PC-9 (cell line): ENCODE measurements at regions not wholly inside any gene's neighbourhood (a gene's known extent, or its start where the extent isn't known, plus 50 kb on each side); places are given as distances from the start of the nearest gene placed in this dataset.

ENCODE experiments used
- BruUV-seq: library from RNA; stranded (reverse); fragments of 400-500 nt; replicated peaks from 2 replicates; lab custom pipeline; 2021; lab: Mats Ljungman, UMichigan
- CTCF ChIA-PET: fragments of 300-600 bp; sonication (Branson Sonifier 250); formaldehyde crosslinking; loops from one replicate; lab custom pipeline; 2022; ENCODE audit warnings: antibody characterized with exemption; lab: Charles Lee
- POLR2A ChIA-PET: fragments of 300-600 bp; sonication (Branson Sonifier 250); formaldehyde crosslinking; loops from one replicate; lab custom pipeline; 2022; ENCODE audit warnings: antibody characterized with exemption; ENCODE audit not compliant: unreplicated experiment; lab: Charles Lee
- DNase-seq, 2 experiments: peaks; one replicate each; pipeline versions ENCODE4 v3.0.0 to v3.0.0-alpha.2; 2015 to 2022; ENCODE audit warnings: mixed read lengths in 1 of 2
- H2AFZ ChIP-seq: fragments of 200-600 bp; sonication (generic); 2 replicates; pipeline ENCODE4 v1.8.1; 2017; ENCODE audit warnings: antibody characterized with exemption
- H3F3A ChIP-seq: fragments of 200-600 bp; sonication (generic); 2 replicates; pipeline ENCODE4 v1.8.1; 2017; ENCODE audit warnings: antibody characterized with exemption, mild to moderate bottlenecking, low read depth; ENCODE audit not compliant: insufficient read depth
- H3K27ac ChIP-seq: fragments of 200-600 bp; sonication (generic); 2 replicates; pipeline ENCODE4 v1.6.1; 2016; ENCODE audit warnings: mixed run types
- H3K27me3 ChIP-seq: fragments of 200-600 bp; sonication (generic); 2 replicates; pipeline ENCODE4 v1.6.1; 2016; ENCODE audit warnings: low read depth, mixed run types; ENCODE audit not compliant: insufficient read depth
- H3K36me3 ChIP-seq: fragments of 200-600 bp; sonication (generic); 2 replicates; pipeline ENCODE4 v1.6.1; 2016; ENCODE audit warnings: low read depth, mixed run types
- H3K4me1 ChIP-seq: fragments of 200-600 bp; sonication (generic); replicated peaks from 2 replicates; pipeline ENCODE4 v1.6.1; 2016; ENCODE audit warnings: mixed run types; ENCODE audit not compliant: insufficient read depth
- H3K4me2 ChIP-seq: fragments of 200-600 bp; sonication (generic); 2 replicates; pipeline ENCODE4 v1.6.1; 2017; ENCODE audit warnings: mixed run types
- H3K4me3 ChIP-seq: fragments of 200-600 bp; sonication (generic); 2 replicates; pipeline ENCODE4 v1.6.1; 2016; ENCODE audit warnings: mixed run types
- H3K79me2 ChIP-seq: fragments of 200-600 bp; sonication (generic); 2 replicates; pipeline ENCODE4 v1.6.1; 2017; ENCODE audit warnings: low read depth, mixed run types
- H3K9me2 ChIP-seq: fragments of 200-600 bp; sonication (generic); 2 replicates; pipeline ENCODE4 v1.8.1; 2017; ENCODE audit warnings: mild to moderate bottlenecking; ENCODE audit not compliant: insufficient read depth
- H3K9me3 ChIP-seq: fragments of 200-600 bp; sonication (generic); 2 replicates; pipeline ENCODE4 v1.8.1; 2016; ENCODE audit warnings: low read depth; ENCODE audit not compliant: insufficient read depth
- H4K20me1 ChIP-seq: fragments of 200-600 bp; sonication (generic); 2 replicates; pipeline ENCODE4 v1.8.1; 2017; ENCODE audit not compliant: insufficient read depth
- CTCF ChIP-seq: fragments of 200-600 bp; sonication (generic); conservative IDR thresholded peaks from 2 replicates; pipeline ENCODE4 v1.6.1; 2017; ENCODE audit warnings: mixed run types, antibody characterized with exemption, mild to moderate bottlenecking, moderate library complexity
- EZH2 ChIP-seq: fragments of 200-600 bp; sonication (generic); IDR thresholded peaks from 2 replicates; pipeline ENCODE4 v1.8.0; 2017; ENCODE audit warnings: antibody characterized with exemption, low read depth
- intact Hi-C: fragments of 100-400 bp; cut with micrococcal nuclease; formaldehyde crosslinking; loops from one replicate; pipeline ENCODE4 v1.10.0; 2022; ENCODE audit not compliant: unreplicated experiment

GRCh38 chr20:59473742-59474141 lies 130.6 kb upstream of the PHACTR3 start:
- no peaks in the 10 kb centered on the region for H3F3A ChIP-seq
- H3K27me3 ChIP-seq, result peaks cover 97% of the 10 kb centered on the region
- no peak overlapping the region for H2AFZ ChIP-seq
- ChIA-PET POLR2A (no interaction called here), CTCF (no interaction called here)
- intact Hi-C loops, result no loop called here
- peak in 1 of 2 experiments; percentile 30 for DNase-seq
- no peaks in the 10 kb centered on the region for H3K36me3 ChIP-seq
- H3K9me2 ChIP-seq, result no peaks in the 10 kb centered on the region
- no peak for TF ChIP-seq EZH2
- no peak for TF ChIP-seq CTCF
- H4K20me1 ChIP-seq, result 0 out of 2 replicates have a peak, but pooled peaks cover 4% of the 10 kb centered on the region
- H3K9me3 ChIP-seq, result no peaks in the 10 kb centered on the region
- H3K79me2 ChIP-seq, result no peaks in the 10 kb centered on the region
- no peak overlapping the region for H3K27ac ChIP-seq
- no peaks in the 10 kb centered on the region for H3K4me1 ChIP-seq
- H3K4me3 ChIP-seq, result no peak overlapping the region
- no TSS peak for BruUV-seq
- H3K4me2 ChIP-seq, result no peak overlapping the region

- H3F3A ChIP-seq, result no peaks in the 10 kb centered on the region
- POLR2A ChIA-PET, result no interaction called here
Measured at GRCh38 chr20:59481067-59481466, 123.3 kb upstream of the PHACTR3 start.

GRCh38 chr20:59481477-59482018 lies 122.8 kb upstream of the PHACTR3 start:
- DNase-seq, result no peak
- H3F3A ChIP-seq, result no peaks in the 10 kb centered on the region
- TF ChIP-seq EZH2 (no peak), CTCF (no peak)
- no peaks in the 10 kb centered on the region for H3K36me3 ChIP-seq
- H3K27ac ChIP-seq, result no peak overlapping the region
- no peaks in the 10 kb centered on the region for H4K20me1 ChIP-seq
- H3K27me3 ChIP-seq, result peaks cover 96% of the 10 kb centered on the region
- no peaks in the 10 kb centered on the region for H3K4me1 ChIP-seq
- H3K9me2 ChIP-seq, result no peaks in the 10 kb centered on the region
- ChIA-PET POLR2A (no interaction called here), CTCF (no interaction called here)
- H3K4me2 ChIP-seq, result no peak overlapping the region
- intact Hi-C loops, result no loop called here
- BruUV-seq, result no TSS peak
- no peaks in the 10 kb centered on the region for H3K9me3 ChIP-seq
- H3K79me2 ChIP-seq, result no peaks in the 10 kb centered on the region
- H3K4me3 ChIP-seq, result no peak overlapping the region
- no peak overlapping the region for H2AFZ ChIP-seq

More at GRCh38 chr20:59481067-59481466, 123.3 kb upstream of the PHACTR3 start:
- Histone ChIP-seq H3K9me2 (no peaks in the 10 kb centered on the region), H3K4me1 (no peaks in the 10 kb centered on the region), H3K27me3 (peaks cover 96% of the 10 kb centered on the region), H2AFZ (no peak overlapping the region), H3K79me2 (no peaks in the 10 kb centered on the region), H3K36me3 (no peaks in the 10 kb centered on the region), H3K4me2 (no peak overlapping the region), H3K9me3 (no peaks in the 10 kb centered on the region), H4K20me1 (no peaks in the 10 kb centered on the region), H3K4me3 (no peak overlapping the region), H3K27ac (no peak overlapping the region)
- TF ChIP-seq EZH2 (no peak), CTCF (no peak)
- intact Hi-C loops, result no loop called here
- CTCF ChIA-PET, result no interaction called here
- peak in 1 of 2 experiments; percentile 10 for DNase-seq
- no TSS peak for BruUV-seq
